HepG2 (cell line): ENCODE measurements at regions not wholly inside any gene's neighbourhood (a gene's known extent, or its start where the extent isn't known, plus 50 kb on each side); places are given as distances from the start of the nearest gene placed in this dataset.

Experiments used
- ATAC-seq: fragments of 200-7000 bp; cut with Tn5 transposase; 3 replicates; pipeline ENCODE4 v1.9.1; 2020; ENCODE audit warnings: mild to moderate bottlenecking, moderate library complexity
- BruUV-seq: library from RNA; stranded (reverse); fragments of 400-500 nt; replicated peaks from 2 replicates; lab custom pipeline; 2021; lab: Mats Ljungman, UMichigan
- CTCF ChIA-PET: fragments of 300-600 bp; formaldehyde crosslinking; extraction: SDS; loops from one replicate; lab custom pipeline; 2021; ENCODE audit warnings: low total read pairs, inconsistent platforms, low intra/inter-chr PET ratio; lab: Yijun Ruan, JAX
- POLR2A ChIA-PET: fragments of 350-600 bp; sonication (Branson Sonifier 250); formaldehyde crosslinking; loops from one replicate; lab custom pipeline; 2020; ENCODE audit warnings: antibody characterized with exemption, inconsistent platforms; lab: Yijun Ruan, JAX
- DNase-seq: peaks from one replicate; pipeline ENCODE4 v3.0.0-alpha.2; 2015; ENCODE audit warnings: low spot score
- FAIRE-seq: peaks from 3 replicates; lab custom pipeline; 2011; peaks lifted over from hg19 to GRCh38; lab: Jason Lieb, UNC
- H2AFZ ChIP-seq: one replicate; pipeline ENCODE4 v1.6.1; 2011; ENCODE audit warnings: low read length, inconsistent platforms
- H3K27ac ChIP-seq: fragments of 300-600 bp; 3 replicates; pipeline ENCODE4 v1.8.0; 2011; ENCODE audit warnings: mixed run types, mild to moderate bottlenecking, mixed read lengths, low read length, inconsistent platforms; ENCODE audit not compliant: insufficient read depth; ENCODE audit errors: extremely low read length
- H3K27me3 ChIP-seq, 2 experiments: fragments of 200-600 bp in 1 of 2; 2 replicates in 1 of 2; 3 replicates in 1 of 2; pipeline versions ENCODE4 v1.6.0 to v1.8.0; 2011; ENCODE audit warnings: low read length in 2 of 2, mild to moderate bottlenecking in 2 of 2, moderate library complexity in 2 of 2, inconsistent platforms in 1 of 2; ENCODE audit not compliant: insufficient read depth in 2 of 2, control insufficient read depth in 1 of 2
- H3K36me3 ChIP-seq, 2 experiments: fragments of 200-600 bp in 1 of 2; replicated peaks in 1 of 2; 2 replicates in 1 of 2; 3 replicates in 1 of 2; pipeline versions ENCODE4 v1.5.1 to v1.8.0; 2011; ENCODE audit warnings: low read length in 2 of 2, inconsistent platforms in 1 of 2; ENCODE audit not compliant: insufficient read depth in 2 of 2, control insufficient read depth in 1 of 2
- H3K4me1 ChIP-seq: 2 replicates; pipeline ENCODE4 v1.5.1; 2012; ENCODE audit warnings: low read length, inconsistent platforms; ENCODE audit not compliant: insufficient read depth
- H3K4me2 ChIP-seq: 2 replicates; pipeline ENCODE4 v1.6.0; 2011; ENCODE audit warnings: low read depth, low read length, inconsistent platforms
- H3K4me3 ChIP-seq, 3 experiments: fragments of 200-600 bp in 1 of 3; sonication (generic), shearing (Covaris generic) in 1 of 3; replicated peaks in 1 of 3; 2 replicates each; pipeline ENCODE4 v1.5.1; 2011 to 2016; ENCODE audit warnings: low read length in 3 of 3, inconsistent platforms in 2 of 3, low read depth in 2 of 3, mild to moderate bottlenecking in 2 of 3, control low read depth in 1 of 3, mixed read lengths in 1 of 3; ENCODE audit not compliant: insufficient read depth in 1 of 3
- H3K79me2 ChIP-seq: one replicate; pipeline ENCODE4 v1.6.1; 2011; ENCODE audit warnings: low read length, inconsistent platforms; ENCODE audit not compliant: insufficient read depth
- H3K9ac ChIP-seq: 2 replicates; pipeline ENCODE4 v1.6.0; 2011; ENCODE audit warnings: mild to moderate bottlenecking, low read depth, low read length, inconsistent platforms; ENCODE audit not compliant: insufficient read depth
- H3K9me3 ChIP-seq: 2 replicates; pipeline ENCODE4 v1.5.1; 2012; ENCODE audit warnings: mild to moderate bottlenecking, low read length
- H4K20me1 ChIP-seq: 2 replicates; pipeline ENCODE4 v1.6.0; 2011; ENCODE audit warnings: inconsistent platforms, mild to moderate bottlenecking, low read length, moderate library complexity; ENCODE audit not compliant: insufficient read depth
- ARID4A ChIP-seq: sonication (generic); formaldehyde crosslinking; IDR thresholded peaks from 2 replicates; pipeline ENCODE4 v1.5.0; 2020; ENCODE audit warnings: mild to moderate bottlenecking, missing genetic modification reagents, borderline replicate concordance
- CREBL2 ChIP-seq: sonication (generic); formaldehyde crosslinking; IDR thresholded peaks from 2 replicates; pipeline ENCODE4 v1.8.1; 2023; ENCODE audit warnings: missing genetic modification reagents, mild to moderate bottlenecking, borderline replicate concordance
- HNRNPK ChIP-seq: fragments of 200-400 bp; formaldehyde crosslinking; IDR thresholded peaks from 2 replicates; pipeline ENCODE4 v1.6.1; 2018; ENCODE audit warnings: low read length, low read depth, moderate library complexity, mild to moderate bottlenecking; ENCODE audit not compliant: poor library complexity, severe bottlenecking
- ISL2 ChIP-seq: sonication (generic); formaldehyde crosslinking; IDR thresholded peaks from 2 replicates; pipeline ENCODE4 v1.5.0; 2020; ENCODE audit warnings: missing genetic modification reagents
- NFATC3 ChIP-seq: sonication (generic); formaldehyde crosslinking; IDR thresholded peaks from 2 replicates; pipeline ENCODE4 v1.5.1; 2020; ENCODE audit warnings: mild to moderate bottlenecking, missing genetic modification reagents
- PAWR ChIP-seq: sonication (generic); formaldehyde crosslinking; IDR thresholded peaks from 2 replicates; pipeline ENCODE4 v1.4.0; 2020; ENCODE audit warnings: missing genetic modification reagents, mild to moderate bottlenecking, borderline replicate concordance
- ZBTB25 ChIP-seq: IDR thresholded peaks from 2 replicates; pipeline ENCODE4 v1.6.1; 2018; ENCODE audit warnings: missing genetic modification reagents
- ZFP1 ChIP-seq: IDR thresholded peaks from 2 replicates; pipeline ENCODE4 v1.6.1; 2016
- ZFP82 ChIP-seq: sonication (generic); formaldehyde crosslinking; IDR thresholded peaks from 2 replicates; pipeline ENCODE4 v1.5.1; 2020; ENCODE audit warnings: mild to moderate bottlenecking, missing genetic modification reagents, borderline replicate concordance
- ZUFSP ChIP-seq: sonication (generic); formaldehyde crosslinking; IDR thresholded peaks from 2 replicates; pipeline ENCODE4 v1.9.0; 2021; ENCODE audit warnings: missing genetic modification reagents, mild to moderate bottlenecking, borderline replicate concordance
- WGBS: methylation state at CpG from one replicate; pipeline ENCODE4 v1.1.6; 2017; ENCODE audit warnings: low lambda C conversion rate; 5-methylcytosine and 5-hydroxymethylcytosine counted together
- in situ Hi-C: cut with HindIII; loops from 2 replicates; pipeline ENCODE4 v1.10.0; 2017; ENCODE audit warnings: low pct_unique_long_range_greater_than_20kb; ENCODE audit not compliant: extremely low pct_ligation_motif_present
- intact Hi-C: fragments of 100-400 bp; cut with micrococcal nuclease; formaldehyde crosslinking; loops from one replicate; pipeline ENCODE4 v1.10.0; 2022; ENCODE audit not compliant: unreplicated experiment

- Histone ChIP-seq H3K9me3 (no peaks in the 10 kb centered on the region), H3K4me1 (no peaks in the 10 kb centered on the region), H3K9ac (no peak overlapping the region), H3K27ac (no peak overlapping the region), H3K4me3 (no peak overlapping the region), H3K27me3 (peaks cover 0 to 8% of the 10 kb centered on the region in 2 experiments; a peak in 2 of 5 replicates), H4K20me1 (no peaks in the 10 kb centered on the region), H3K79me2 (no peaks in the 10 kb centered on the region), H3K4me2 (no peak overlapping the region), H3K36me3 (no peaks in the 10 kb centered on the region), H2AFZ (no peak overlapping the region)
- ATAC-seq (no peak), FAIRE-seq (no peak), DNase-seq (no peak)
- BruUV-seq, result no TSS peak
- 0% methylated on average over 2 of the region's 2 CpGs for WGBS
- intact Hi-C loops (no loop called here), in situ Hi-C loops (no loop called here)
- CTCF ChIA-PET, result no interaction called here
- no peak for TF ChIP-seq HNRNPK
- no peak for TF ChIP-seq CREBL2 (CRISPR knock-in tag)
- no peak for TF ChIP-seq NFATC3 (CRISPR knock-in tag)
- TF ChIP-seq ZFP82, result no peak
- POLR2A ChIA-PET, result no interaction called here
Measured at GRCh38 chr5:133809801-133810200, 158.6 kb downstream of the C5orf15 start.

GRCh38 chr5:133807348-133807747 lies 161.1 kb downstream of the C5orf15 start:
- H3K27me3 ChIP-seq, result peaks cover 0 to 4% of the 10 kb centered on the region in 2 experiments; a peak in 2 of 5 replicates
- H3K9me3 ChIP-seq, result no peaks in the 10 kb centered on the region
- CTCF ChIA-PET, result no interaction called here
- no peak overlapping the region for H3K4me3 ChIP-seq
- in situ Hi-C loops (no loop called here), intact Hi-C loops (no loop called here)
- no peak for ATAC-seq
- no peak overlapping the region for H3K4me2 ChIP-seq
- H3K4me1 ChIP-seq, result 0 out of 2 replicates have a peak, but pooled peaks cover under 1% of the 10 kb centered on the region
- H4K20me1 ChIP-seq, result no peaks in the 10 kb centered on the region
- H3K36me3 ChIP-seq, result no peaks in the 10 kb centered on the region
- H3K27ac ChIP-seq, result no peak overlapping the region
- WGBS, result 0% methylated on average over 4 of the region's 4 CpGs
- POLR2A ChIA-PET, result no interaction called here
- DNase-seq, result no peak
- H2AFZ ChIP-seq, result no peak overlapping the region
- BruUV-seq, result no TSS peak
- H3K9ac ChIP-seq, result no peak overlapping the region
- no peaks in the 10 kb centered on the region for H3K79me2 ChIP-seq
- no peak for FAIRE-seq
- TF ChIP-seq PAWR (no peak), ISL2 (CRISPR knock-in tag) (no peak), ZBTB25 (CRISPR knock-in tag) (no peak), ARID4A (no peak), ZFP1 (CRISPR knock-in tag) (no peak), ZUFSP (CRISPR knock-in tag) (no peak)
